Neural cell (in vitro differentiated cells): ENCODE measurements at regions not wholly inside any gene's neighbourhood (a gene's known extent, or its start where the extent isn't known, plus 50 kb on each side); places are given as distances from the start of the nearest gene placed in this dataset.

Source experiments
- H2AFZ ChIP-seq: fragments of 200-600, 300-800 bp; sonication (generic), shearing (Covaris generic); 2 replicates; pipeline ENCODE4 v1.6.0; 2014; ENCODE audit warnings: low read depth, mild to moderate bottlenecking, antibody characterized with exemption, low read length, moderate library complexity
- H3F3A ChIP-seq: fragments of 200-600 bp; shearing (Covaris generic); 2 replicates; pipeline ENCODE4 v1.6.1; 2016; ENCODE audit warnings: mild to moderate bottlenecking, moderate library complexity, mixed read lengths, antibody characterized with exemption, low read length; ENCODE audit not compliant: insufficient read depth, poor library complexity, severe bottlenecking
- H3K27ac ChIP-seq: fragments of 200-600, 300-800 bp; sonication (generic), shearing (Covaris generic); 2 replicates; pipeline ENCODE4 v1.5.1; 2014; ENCODE audit warnings: mild to moderate bottlenecking, low read length, moderate library complexity
- H3K27me3 ChIP-seq: fragments of 300-800, 200-600 bp; sonication (generic), shearing (Covaris generic); 2 replicates; pipeline ENCODE4 v1.6.0; 2014; ENCODE audit warnings: mild to moderate bottlenecking, low read depth, low read length, moderate library complexity; ENCODE audit not compliant: insufficient read depth
- H3K36me3 ChIP-seq: fragments of 300-800, 200-600 bp; sonication (generic), shearing (Covaris generic); 2 replicates; pipeline ENCODE4 v1.5.1; 2014; ENCODE audit warnings: mild to moderate bottlenecking, antibody characterized with exemption, low read length, moderate library complexity; ENCODE audit not compliant: insufficient read depth
- H3K4me2 ChIP-seq: fragments of 300-800, 200-600 bp; sonication (generic), shearing (Covaris generic); 2 replicates; pipeline ENCODE4 v1.6.0; 2014; ENCODE audit warnings: mild to moderate bottlenecking, low read length
- H3K4me3 ChIP-seq: fragments of 300-800, 200-600 bp; sonication (generic), shearing (Covaris generic); 2 replicates; pipeline ENCODE4 v1.5.1; 2014; ENCODE audit warnings: mild to moderate bottlenecking, low read length, moderate library complexity
- H3K79me2 ChIP-seq: fragments of 200-600 bp; shearing (Covaris generic); replicated peaks from 2 replicates; pipeline ENCODE4 v1.6.0; 2014; ENCODE audit warnings: mild to moderate bottlenecking, low read length, moderate library complexity; ENCODE audit not compliant: insufficient read depth
- H3K9ac ChIP-seq: fragments of 300-800, 200-600 bp; sonication (generic), shearing (Covaris generic); 2 replicates; pipeline ENCODE4 v1.6.1; 2016; ENCODE audit warnings: mild to moderate bottlenecking, low read length, mixed read lengths
- H3K9me2 ChIP-seq: fragments of 200-600 bp; shearing (Covaris generic); 2 replicates; pipeline ENCODE4 v1.6.1; 2016; ENCODE audit warnings: mild to moderate bottlenecking, low read length, mixed read lengths; ENCODE audit not compliant: insufficient read depth
- H3K9me3 ChIP-seq: fragments of 200-600, 300-800 bp; sonication (generic), shearing (Covaris generic); 2 replicates; pipeline ENCODE4 v1.6.1; 2016; ENCODE audit warnings: mild to moderate bottlenecking, mixed run types, low read length, moderate library complexity, mixed read lengths
- H4K20me1 ChIP-seq: fragments of 200-600 bp; shearing (Covaris generic); 2 replicates; pipeline ENCODE4 v1.6.1; 2016; ENCODE audit warnings: mild to moderate bottlenecking, mixed run types; ENCODE audit not compliant: insufficient read depth
- CTCF ChIP-seq: fragments of 450-650 bp; IDR thresholded peaks from 2 replicates; pipeline ENCODE4 v1.5.1; 2014; ENCODE audit warnings: antibody characterized with exemption, mild to moderate bottlenecking, moderate library complexity; ENCODE audit not compliant: poor library complexity, severe bottlenecking
- EP300 ChIP-seq: fragments of 450-650 bp; conservative IDR thresholded peaks from 2 replicates; pipeline ENCODE4 v1.6.1; 2014; ENCODE audit warnings: antibody characterized with exemption, mild to moderate bottlenecking, moderate library complexity; ENCODE audit not compliant: poor library complexity, severe bottlenecking
- EZH2 ChIP-seq: fragments of 200-600, 300-800 bp; shearing (Covaris generic), sonication (generic); IDR thresholded peaks from 2 replicates; pipeline ENCODE4 v1.6.1; 2014; ENCODE audit warnings: antibody characterized with exemption, low read length, borderline replicate concordance, mild to moderate bottlenecking; ENCODE audit not compliant: insufficient read depth, poor library complexity, severe bottlenecking
- MXI1 ChIP-seq: fragments of 450-650 bp; conservative IDR thresholded peaks from 2 replicates; pipeline ENCODE4 v1.6.1; 2014; ENCODE audit warnings: antibody characterized with exemption, mild to moderate bottlenecking; ENCODE audit not compliant: poor library complexity, severe bottlenecking
- POLR2AphosphoS5 ChIP-seq: IDR thresholded peaks from 2 replicates; pipeline ENCODE4 v1.6.1; 2012
- RAD21 ChIP-seq: fragments of 450-650 bp; conservative IDR thresholded peaks from 2 replicates; pipeline ENCODE4 v1.6.1; 2014; ENCODE audit warnings: antibody characterized with exemption, mild to moderate bottlenecking, moderate library complexity
- REST ChIP-seq: IDR thresholded peaks from 2 replicates; pipeline ENCODE4 v1.6.1; 2012; ENCODE audit warnings: borderline replicate concordance
- SMC3 ChIP-seq: fragments of 450-650 bp; conservative IDR thresholded peaks from 2 replicates; pipeline ENCODE4 v1.6.1; 2014; ENCODE audit warnings: antibody characterized with exemption, mild to moderate bottlenecking, moderate library complexity; ENCODE audit not compliant: poor library complexity
- TAF1 ChIP-seq: IDR thresholded peaks from 2 replicates; pipeline ENCODE4 v1.6.1; 2012; ENCODE audit warnings: low read depth

GRCh38 chr18:28855989-28856388, 679.1 kb upstream of the CDH2 start:
- TF ChIP-seq SMC3 (no peak), CTCF (no peak), TAF1 (no peak), RAD21 (no peak), MXI1 (no peak), POLR2AphosphoS5 (no peak), EP300 (no peak), EZH2 (no peak), REST (no peak)
- no peaks in the 10 kb centered on the region for H3F3A ChIP-seq
- no peak overlapping the region for H3K4me2 ChIP-seq
- no peaks in the 10 kb centered on the region for H3K27me3 ChIP-seq
- no peaks in the 10 kb centered on the region for H3K9me3 ChIP-seq
- H3K9me2 ChIP-seq = no peaks in the 10 kb centered on the region
- no peak overlapping the region for H2AFZ ChIP-seq
- H3K36me3 ChIP-seq = no peaks in the 10 kb centered on the region
- no peaks in the 10 kb centered on the region for H3K79me2 ChIP-seq
- no peak overlapping the region for H3K27ac ChIP-seq
- no peak overlapping the region for H3K4me3 ChIP-seq
- no peak overlapping the region for H3K9ac ChIP-seq
- H4K20me1 ChIP-seq = no peaks in the 10 kb centered on the region

GRCh38 chr18:28855524-28855923, 678.6 kb upstream of the CDH2 start:
- Histone ChIP-seq H3K79me2 (no peaks in the 10 kb centered on the region), H2AFZ (no peak overlapping the region), H3K4me3 (no peak overlapping the region), H4K20me1 (no peaks in the 10 kb centered on the region), H3K9me3 (no peaks in the 10 kb centered on the region), H3K9me2 (no peaks in the 10 kb centered on the region), H3K27me3 (no peaks in the 10 kb centered on the region), H3F3A (no peaks in the 10 kb centered on the region), H3K9ac (no peak overlapping the region), H3K4me2 (no peak overlapping the region), H3K36me3 (no peaks in the 10 kb centered on the region), H3K27ac (no peak overlapping the region)
- TF ChIP-seq REST (no peak), EZH2 (no peak), TAF1 (no peak), MXI1 (no peak), CTCF (no peak), RAD21 (no peak), SMC3 (no peak), POLR2AphosphoS5 (no peak), EP300 (no peak)
